Stomach (tissue), 8 donors: ENCODE measurements at regions not wholly inside any gene's neighbourhood (a gene's known extent, or its start where the extent isn't known, plus 50 kb on each side); places are given as distances from the start of the nearest gene placed in this dataset.

Experiments
- DNase-seq, 2 donors: peaks; one replicate each; pipeline versions ENCODE4 v3.0.0 to v3.0.0-alpha.2; 2013 to 2019
- H3K27ac ChIP-seq, 5 donors: fragments of 200-600 bp in 4 of 5; sonication (generic) in 4 of 5; one replicate each; pipeline ENCODE4 v1.5.1; 2013 to 2019; ENCODE audit warnings: mild to moderate bottlenecking in 1 of 5, moderate library complexity in 1 of 5
- H3K27me3 ChIP-seq, 3 donors: fragments of 200-600 bp; sonication (generic); one replicate each; pipeline ENCODE4 v1.5.1; 2017 to 2019; ENCODE audit warnings: mixed run types in 1 of 3
- H3K36me3 ChIP-seq, 4 donors: fragments of 200-600 bp; sonication (generic); 1 replicate in 3 of 4; 2 replicates in 1 of 4; pipeline ENCODE4 v1.5.1; 2016 to 2019
- H3K4me1 ChIP-seq, 4 donors: fragments of 200-600 bp; sonication (generic); one replicate each; pipeline ENCODE4 v1.5.1; 2016 to 2019
- H3K4me3 ChIP-seq, 4 donors: fragments of 200-600 bp; sonication (generic) in 3 of 4; one replicate each; pipeline ENCODE4 v1.5.1; 2016 to 2019; ENCODE audit warnings: mild to moderate bottlenecking in 1 of 4
- H3K9me3 ChIP-seq, 4 donors: fragments of 200-600 bp; sonication (generic); one replicate each; pipeline ENCODE4 v1.5.1; 2016 to 2019
- EP300 ChIP-seq: sonication (generic); formaldehyde crosslinking; IDR thresholded peaks from one replicate; pipeline ENCODE4 v1.6.1; 2017; ENCODE audit warnings: antibody characterized with exemption
- POLR2A ChIP-seq, 4 donors: fragments of 450-650 bp; IDR thresholded peaks; one replicate each; pipeline ENCODE4 v1.6.1; 2016; ENCODE audit warnings: antibody characterized with exemption in 4 of 4, control low read depth in 2 of 4, mild to moderate bottlenecking in 1 of 4, moderate library complexity in 1 of 4
- POLR2AphosphoS5 ChIP-seq, 3 donors: sonication (generic); formaldehyde crosslinking; IDR thresholded peaks; one replicate each; pipeline ENCODE4 v1.6.1; 2016; ENCODE audit warnings: antibody characterized with exemption in 3 of 3
- WGBS, 5 donors: extraction: QIAGEN DNeasy Blood & Tissue Kit in 3 of 5; methylation state at CpG; one replicate each; pipeline versions ENCODE4 v1.1.5 to v1.1.7; 2013 to 2018; 5-methylcytosine and 5-hydroxymethylcytosine counted together
- intact Hi-C: fragments of 100-400 bp; cut with DNase I; formaldehyde crosslinking; loops from one replicate; pipeline ENCODE4 v1.15.1; 2023; ENCODE audit warnings: low total_unique reads
- TF ChIP-seq, protein P1 (sequence below), 7 experiments: fragments of 450-650 bp in 4 of 7; fragments of 200-600 bp in 3 of 7; sonication (generic) in 3 of 7; IDR thresholded peaks; one replicate each; pipeline ENCODE4 v1.5.1; 2016 to 2019; ENCODE audit warnings: antibody characterized with exemption in 7 of 7, control low read depth in 2 of 7, mild to moderate bottlenecking in 1 of 7
- donor health status: healthy with polysubstance abuse.
- donor health status: Bipolar disorder and iron deficiency.
- donor health status: healthy.

DNA sequence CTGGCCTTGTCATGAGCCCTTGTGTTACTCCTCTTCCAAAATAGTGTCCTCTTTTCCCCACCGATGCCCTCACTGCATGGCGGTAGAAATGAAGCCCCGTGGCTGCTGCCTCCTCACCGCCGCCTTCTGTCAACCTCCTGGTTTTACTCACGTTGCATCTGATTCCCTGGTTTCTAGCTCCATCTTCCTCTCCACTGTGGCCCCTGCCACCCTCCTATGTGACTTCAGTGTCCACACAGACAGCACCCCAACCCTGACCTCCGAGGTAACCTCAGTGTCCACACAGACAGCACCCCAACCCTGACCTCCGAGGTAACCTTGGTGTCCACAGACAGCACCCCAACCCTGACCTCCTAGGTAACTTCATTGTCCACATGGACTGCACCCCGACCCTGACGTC lies 122.8 kb upstream of the THBS2 start:
- no peaks in the 10 kb centered on the region for H3K27me3 ChIP-seq
- H3K36me3 ChIP-seq = no peaks in the 10 kb centered on the region
- WGBS, 5 donors = 93 to 98% (median 97%) methylated on average over 8 to 10 of the region's 10 CpGs
- H3K27ac ChIP-seq = no peak overlapping the region
- intact Hi-C loops = no loop called here
- H3K4me1 ChIP-seq = no peaks in the 10 kb centered on the region
- no peak for DNase-seq
- H3K4me3 ChIP-seq = no peak overlapping the region
- no peak for TF ChIP-seq POLR2AphosphoS5 (IDR thresholded peaks at IDR 0.05)
- TF ChIP-seq, protein P1, sequence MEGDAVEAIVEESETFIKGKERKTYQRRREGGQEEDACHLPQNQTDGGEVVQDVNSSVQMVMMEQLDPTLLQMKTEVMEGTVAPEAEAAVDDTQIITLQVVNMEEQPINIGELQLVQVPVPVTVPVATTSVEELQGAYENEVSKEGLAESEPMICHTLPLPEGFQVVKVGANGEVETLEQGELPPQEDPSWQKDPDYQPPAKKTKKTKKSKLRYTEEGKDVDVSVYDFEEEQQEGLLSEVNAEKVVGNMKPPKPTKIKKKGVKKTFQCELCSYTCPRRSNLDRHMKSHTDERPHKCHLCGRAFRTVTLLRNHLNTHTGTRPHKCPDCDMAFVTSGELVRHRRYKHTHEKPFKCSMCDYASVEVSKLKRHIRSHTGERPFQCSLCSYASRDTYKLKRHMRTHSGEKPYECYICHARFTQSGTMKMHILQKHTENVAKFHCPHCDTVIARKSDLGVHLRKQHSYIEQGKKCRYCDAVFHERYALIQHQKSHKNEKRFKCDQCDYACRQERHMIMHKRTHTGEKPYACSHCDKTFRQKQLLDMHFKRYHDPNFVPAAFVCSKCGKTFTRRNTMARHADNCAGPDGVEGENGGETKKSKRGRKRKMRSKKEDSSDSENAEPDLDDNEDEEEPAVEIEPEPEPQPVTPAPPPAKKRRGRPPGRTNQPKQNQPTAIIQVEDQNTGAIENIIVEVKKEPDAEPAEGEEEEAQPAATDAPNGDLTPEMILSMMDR (IDR thresholded peaks at IDR 0.05) = no peak
- TF ChIP-seq POLR2A (IDR thresholded peaks at IDR 0.05) = no peak
- TF ChIP-seq EP300 = no peak
- H3K9me3 ChIP-seq = peaks cover 0 to 14% (median 7%) of the 10 kb centered on the region in 4 donors

DNA sequence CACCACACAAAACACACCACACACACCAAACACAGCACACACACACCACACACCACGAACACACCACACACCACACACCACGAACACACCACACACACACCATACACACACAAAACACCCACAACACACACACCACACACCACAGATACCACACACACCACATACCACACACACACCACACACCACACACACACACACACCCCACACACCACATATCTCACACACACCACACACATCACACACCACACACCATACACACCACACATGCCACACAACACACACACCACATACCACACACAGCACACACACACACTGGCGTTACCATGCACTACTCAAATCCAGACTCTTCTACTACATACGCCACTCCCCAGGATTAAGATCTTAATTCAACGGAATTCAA lies 118.9 kb upstream of the THBS2 start:
- peaks cover 0 to 14% (median 7%) of the 10 kb centered on the region in 4 donors for H3K9me3 ChIP-seq
- 72 to 90% (median 75%) methylated on average over 3 to 5 of the region's 5 CpGs for WGBS, 5 donors
- H3K4me1 ChIP-seq = no peaks in the 10 kb centered on the region

DNA sequence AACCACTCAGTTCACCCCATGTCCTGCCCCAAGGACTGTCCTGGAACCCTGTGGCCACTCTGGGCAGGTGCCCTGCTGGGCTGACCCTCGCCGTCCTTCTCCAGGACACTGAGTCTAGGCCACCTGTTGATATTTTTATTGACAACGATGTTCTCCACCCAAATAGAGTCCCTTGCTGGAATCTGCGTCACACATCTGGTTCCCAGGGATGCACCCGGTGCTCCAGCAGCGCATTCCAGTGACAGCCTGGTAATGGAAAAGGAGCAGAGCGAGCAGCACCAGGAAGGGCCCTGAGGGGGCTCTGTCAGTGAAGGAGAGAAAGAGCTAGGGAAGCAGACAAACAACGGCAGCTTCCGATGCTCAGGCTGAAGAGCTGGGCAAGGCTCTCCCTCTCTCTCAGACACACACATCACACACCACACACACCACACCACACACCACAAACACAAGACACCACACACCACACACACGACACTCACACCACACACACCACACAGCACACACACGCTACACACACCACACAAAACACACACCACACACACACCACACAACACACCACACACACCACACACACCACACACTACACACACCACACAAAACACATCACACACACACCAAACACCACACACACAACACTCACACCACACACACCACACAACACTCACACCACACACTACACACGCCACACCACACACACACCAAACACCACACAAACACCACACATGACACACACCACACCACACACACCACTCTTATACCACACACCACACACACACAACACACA lies 117.9 kb upstream of the THBS2 start:
- TF ChIP-seq POLR2AphosphoS5 (IDR thresholded peaks at IDR 0.05) (no peak), POLR2A (IDR thresholded peaks at IDR 0.05) (peak in 1 of 4 donors; percentile 9), EP300 (no peak)
- TF ChIP-seq, protein P1 (IDR thresholded peaks at IDR 0.05) = no peak
- Histone ChIP-seq H3K36me3 (no peaks in the 10 kb centered on the region), H3K27me3 (no peaks in the 10 kb centered on the region), H3K4me3 (no peak overlapping the region), H3K9me3 (peaks cover 0 to 12% (median 7%) of the 10 kb centered on the region in 4 donors), H3K4me1 (no peaks in the 10 kb centered on the region), H3K27ac (no peak overlapping the region)
- DNase-seq = peak in 1 of 2 donors; percentile 50
- 63 to 83% (median 70%) methylated on average over 12 of the region's 12 CpGs for WGBS, 5 donors
- intact Hi-C loops = no loop called here

More for the DNA sequence above, 118.9 kb upstream of the THBS2 start:
- intact Hi-C loops = no loop called here
- DNase-seq = no peak
- no peak for TF ChIP-seq EP300
- TF ChIP-seq POLR2AphosphoS5 (IDR thresholded peaks at IDR 0.05) = no peak
- no peak for TF ChIP-seq POLR2A (IDR thresholded peaks at IDR 0.05)
- TF ChIP-seq, protein P1 (IDR thresholded peaks at IDR 0.05) = no peak
- Histone ChIP-seq H3K27ac (no peak overlapping the region), H3K36me3 (no peaks in the 10 kb centered on the region), H3K27me3 (no peaks in the 10 kb centered on the region), H3K4me3 (no peak overlapping the region)

DNA sequence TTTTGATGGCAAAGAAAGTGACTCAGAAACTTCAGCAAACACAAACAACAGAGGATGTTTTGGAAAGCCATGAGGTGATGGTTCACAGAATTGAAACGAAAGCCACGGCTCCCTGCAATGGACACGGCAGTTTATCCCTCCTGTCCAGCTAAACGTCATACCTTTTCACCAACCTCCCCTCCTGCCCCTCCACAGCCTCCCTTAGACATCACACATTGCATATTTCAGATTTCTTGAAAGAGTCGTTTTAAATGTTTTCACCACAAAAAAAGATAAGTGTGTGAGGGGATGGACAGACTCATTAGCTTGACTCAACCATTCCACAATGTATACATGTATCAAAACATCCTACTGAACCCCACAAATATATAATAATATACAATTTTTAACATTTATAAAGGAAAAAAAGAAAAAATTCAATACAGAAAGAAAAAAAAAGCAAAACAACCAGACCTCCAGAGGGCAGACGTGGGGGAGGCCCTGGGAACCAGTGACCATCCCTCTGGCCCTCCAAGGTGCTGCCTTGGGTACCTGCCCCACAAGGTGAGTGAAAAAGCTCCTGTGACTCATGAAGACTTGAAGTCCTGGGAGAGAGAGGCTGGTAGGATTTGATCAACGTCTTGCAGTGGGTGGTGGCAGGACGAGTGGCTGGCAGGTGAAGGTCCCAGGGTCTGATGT lies 117.2 kb upstream of the THBS2 start:
- DNase-seq = no peak
- H3K9me3 ChIP-seq = peaks cover 0 to 6% (median 3%) of the 10 kb centered on the region in 4 donors
- no peaks in the 10 kb centered on the region for H3K36me3 ChIP-seq
- WGBS, 5 donors = 44 to 62% (median 57%) methylated on average over 8 of the region's 8 CpGs
- intact Hi-C loops = no loop called here
- no peaks in the 10 kb centered on the region for H3K27me3 ChIP-seq
- no peak overlapping the region for H3K4me3 ChIP-seq
- no peak overlapping the region for H3K27ac ChIP-seq
- H3K4me1 ChIP-seq = no peaks in the 10 kb centered on the region
- TF ChIP-seq POLR2A (IDR thresholded peaks at IDR 0.05) (no peak), EP300 (no peak), POLR2AphosphoS5 (IDR thresholded peaks at IDR 0.05) (no peak)
- TF ChIP-seq, protein P1 (IDR thresholded peaks at IDR 0.05) = no peak
